GM19193 (cell line): ENCODE measurements at regions not wholly inside any gene's neighbourhood (a gene's known extent, or its start where the extent isn't known, plus 50 kb on each side); places are given as distances from the start of the nearest gene placed in this dataset.

Experiments used
- POLR2A ChIP-seq: IDR thresholded peaks from 4 replicates; pipeline ENCODE4 v1.6.1; 2011; ENCODE audit not compliant: insufficient read depth, insufficient read length; ENCODE audit errors: extremely low read depth

DNA sequence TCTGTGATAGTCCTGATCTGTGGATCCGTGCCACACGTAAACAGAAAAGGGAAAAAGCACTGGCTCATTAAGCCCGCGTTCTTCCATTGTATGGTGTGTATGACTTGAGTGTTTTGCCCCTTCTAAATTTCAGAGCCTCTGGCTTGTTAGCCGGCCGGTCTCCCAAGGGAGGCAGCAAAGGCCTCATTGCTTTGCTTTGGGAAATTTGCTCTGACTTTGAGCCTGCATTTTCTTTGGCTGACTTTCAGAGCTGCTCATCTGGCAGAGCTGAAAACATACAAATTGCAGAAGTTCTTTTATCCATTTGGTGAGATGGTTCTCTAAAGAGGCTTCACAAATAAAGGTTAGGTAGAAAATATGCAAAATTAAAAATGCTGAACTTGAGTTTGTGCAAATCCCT, 123.0 kb downstream of the UTRN start:
- no peak for TF ChIP-seq POLR2A

DNA sequence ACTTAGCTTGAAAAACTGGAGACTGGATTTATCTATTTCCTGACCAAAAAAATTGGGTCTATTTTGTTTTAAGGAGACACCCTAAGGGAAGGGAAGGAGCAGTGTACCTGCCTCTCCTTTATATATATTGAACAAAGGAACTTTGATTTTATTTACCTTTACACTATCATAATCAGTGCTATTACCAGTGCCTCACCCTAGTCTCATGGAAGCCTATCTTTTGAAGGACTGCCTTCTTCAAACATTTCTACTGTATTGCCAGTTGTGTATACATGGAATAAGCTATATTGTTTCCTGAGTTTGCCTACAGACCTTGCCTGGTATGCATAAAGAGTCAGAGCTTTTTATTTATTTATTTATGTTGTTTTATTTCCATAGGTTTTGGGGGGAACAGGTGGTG, 124.9 kb downstream of the UTRN start:
- no peak for TF ChIP-seq POLR2A

DNA sequence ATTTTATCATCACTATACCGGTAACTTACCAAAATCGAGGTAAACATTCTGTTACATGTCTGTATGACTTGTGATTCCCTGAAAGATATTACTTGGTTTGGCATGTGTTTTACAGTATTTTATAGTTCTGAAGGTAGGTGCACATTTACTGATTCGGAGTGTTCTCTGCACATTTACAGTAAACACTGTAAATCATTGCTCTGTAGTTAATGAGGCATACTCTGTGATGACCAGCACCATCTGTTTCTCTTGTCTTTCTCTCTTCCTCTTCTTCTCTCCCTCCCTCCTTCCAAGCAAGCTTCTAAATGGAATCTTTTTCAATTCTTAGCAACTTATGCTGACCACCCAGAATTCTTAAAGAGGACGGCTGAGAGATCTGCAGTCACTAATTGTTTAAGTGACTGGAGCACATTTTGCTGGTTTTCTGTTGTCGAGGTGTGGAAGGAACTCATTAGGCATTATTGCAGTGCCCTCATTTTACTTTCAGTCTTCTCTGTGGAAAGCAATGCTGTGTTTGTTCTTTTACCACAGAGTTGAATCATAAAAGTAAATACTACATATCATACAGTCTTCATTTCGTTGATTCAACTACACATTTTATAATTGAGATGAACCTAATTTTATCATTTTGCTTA, 126.5 kb downstream of the UTRN start:
- no peak for TF ChIP-seq POLR2A

DNA sequence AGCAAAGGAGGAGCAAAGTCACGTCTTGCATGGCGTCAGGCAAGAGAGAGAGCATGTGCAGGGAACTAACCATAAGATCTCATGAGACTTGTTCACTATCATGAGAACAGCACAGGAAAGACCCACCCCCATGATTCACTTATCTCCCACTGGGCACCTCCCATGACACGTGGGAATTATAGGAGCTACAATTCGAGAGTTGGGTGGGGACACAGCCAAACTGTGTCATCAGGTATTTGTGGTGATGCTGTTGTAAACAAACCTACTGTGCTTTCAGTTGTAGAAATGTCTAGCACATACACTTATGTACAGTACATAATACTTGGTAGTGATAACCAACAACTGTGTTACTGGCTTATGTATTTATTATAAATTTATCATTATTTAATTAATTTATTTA, 128.3 kb downstream of the UTRN start:
- TF ChIP-seq POLR2A, result no peak

DNA sequence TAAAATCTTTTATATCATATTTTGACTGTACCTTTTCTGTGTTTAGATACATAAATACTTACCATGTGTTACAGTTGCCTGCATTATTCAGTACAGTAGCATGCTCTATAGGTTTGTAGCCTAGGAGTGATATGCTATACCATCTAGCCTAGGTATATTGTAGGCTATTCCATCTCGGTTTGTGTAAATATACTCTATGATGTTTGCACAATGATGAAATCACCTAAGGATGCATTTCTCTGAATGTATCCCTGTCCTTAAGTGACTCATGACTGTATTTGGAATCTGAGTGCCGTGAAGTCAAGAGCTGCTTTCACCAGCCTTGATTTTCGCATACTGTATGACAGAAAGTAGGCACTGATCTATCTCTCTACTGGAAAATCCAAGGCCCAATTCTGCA, 129.9 kb downstream of the UTRN start:
- no peak for TF ChIP-seq POLR2A

DNA sequence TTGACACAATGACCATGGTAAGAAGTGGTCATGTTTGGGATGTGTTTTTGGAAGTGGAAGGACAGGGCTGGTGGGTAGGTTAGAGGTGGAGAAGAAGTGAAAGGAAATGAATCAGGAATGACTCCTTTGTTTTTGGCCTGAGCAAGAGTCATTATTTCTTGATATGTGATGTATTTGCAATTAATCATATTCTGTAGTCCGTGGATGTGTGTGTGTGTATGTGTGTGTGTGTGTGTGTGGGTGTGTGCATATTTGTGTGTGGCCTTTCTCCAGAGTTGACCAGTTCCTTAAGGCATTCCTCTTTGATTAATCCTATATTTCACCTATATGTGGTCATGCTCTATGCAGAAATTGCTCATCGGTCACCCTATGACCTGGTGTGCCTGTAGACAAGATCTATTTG, 130.7 kb downstream of the UTRN start:
- TF ChIP-seq POLR2A, result no peak

DNA sequence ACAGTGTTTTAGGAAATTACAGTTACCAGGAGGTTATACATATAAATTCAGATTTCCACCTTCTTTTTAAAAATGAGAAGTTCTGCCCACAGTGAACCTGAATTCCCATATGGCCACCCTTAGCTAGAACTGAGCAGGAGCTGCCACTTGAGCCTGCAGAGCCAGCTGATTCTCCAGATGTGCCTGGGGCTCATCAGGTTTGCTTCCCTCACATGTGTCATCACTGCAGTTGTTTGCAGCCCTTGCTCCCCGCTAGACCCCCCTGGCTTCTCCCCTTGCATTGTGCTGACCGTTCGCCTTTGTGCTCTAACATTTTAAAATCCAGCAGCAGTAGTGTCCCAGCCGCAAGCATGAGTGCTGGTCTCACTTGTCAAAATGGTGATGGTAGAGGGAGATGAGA, 131.1 kb downstream of the UTRN start:
- no peak for TF ChIP-seq POLR2A

DNA sequence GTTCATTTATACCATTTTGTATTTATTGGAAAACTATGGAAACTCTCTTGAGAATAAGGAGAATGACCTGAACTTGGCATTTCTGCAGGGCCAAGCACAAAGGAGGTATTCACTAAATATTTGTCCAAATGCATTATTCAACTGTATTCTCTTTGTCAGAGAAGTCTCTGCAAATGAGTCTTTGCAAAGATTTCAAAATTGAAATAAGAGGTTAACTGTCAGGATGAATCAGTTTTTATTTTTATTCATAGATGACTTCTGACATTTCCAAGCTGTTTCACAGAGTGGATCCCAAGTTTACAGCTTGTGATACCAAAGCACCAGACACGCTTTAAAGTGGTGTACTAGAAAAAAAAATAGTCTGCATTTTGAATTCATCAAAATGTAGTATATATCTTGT, 131.6 kb downstream of the UTRN start:
- TF ChIP-seq POLR2A, result no peak

DNA sequence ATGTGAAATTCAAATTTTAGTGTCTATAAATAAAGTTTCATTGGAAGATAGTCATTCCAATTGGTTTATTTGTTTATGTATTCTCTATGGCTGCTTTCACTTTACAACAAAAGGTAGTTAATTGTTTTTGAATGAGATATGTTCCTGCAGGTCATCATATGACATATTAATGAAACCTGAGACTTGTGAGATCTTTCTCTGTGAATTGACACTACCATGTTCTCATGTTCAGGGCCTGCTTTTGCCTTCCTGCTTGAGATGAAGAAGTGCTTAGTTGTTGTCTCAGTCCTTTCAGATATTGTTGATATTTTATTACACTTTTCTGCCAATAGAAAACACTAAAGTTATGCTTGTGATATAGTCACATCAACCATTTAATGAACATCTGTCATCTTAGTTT, 132.5 kb downstream of the UTRN start:
- TF ChIP-seq POLR2A, result no peak

DNA sequence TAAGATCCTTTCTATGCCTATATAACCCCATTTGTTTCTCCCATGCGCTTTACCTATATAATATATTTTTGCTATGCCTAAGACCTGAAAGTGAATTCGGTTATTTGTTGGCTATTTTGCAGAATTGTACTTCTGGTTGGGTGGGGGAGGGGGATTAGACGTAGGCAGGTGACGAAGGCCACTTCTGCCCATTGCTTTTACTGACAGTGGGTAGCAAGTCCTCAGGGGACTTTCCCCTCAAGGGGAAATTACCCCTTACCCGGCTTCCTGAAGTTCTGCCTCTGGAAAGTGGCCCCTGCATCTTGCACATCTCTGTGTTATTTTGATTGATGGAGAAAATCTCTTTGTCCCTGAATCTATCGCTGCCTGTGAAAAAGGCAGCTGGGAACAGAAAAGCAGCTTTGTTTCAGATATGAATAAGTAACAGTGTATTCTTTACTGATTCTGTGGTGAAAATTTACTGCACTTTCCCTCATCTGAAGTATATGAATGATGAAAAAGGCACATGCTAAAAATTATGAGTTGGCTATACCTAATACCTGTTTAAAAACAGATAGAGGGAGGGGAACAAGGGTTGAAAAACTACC, 133.9 kb downstream of the UTRN start:
- TF ChIP-seq POLR2A, result no peak

DNA sequence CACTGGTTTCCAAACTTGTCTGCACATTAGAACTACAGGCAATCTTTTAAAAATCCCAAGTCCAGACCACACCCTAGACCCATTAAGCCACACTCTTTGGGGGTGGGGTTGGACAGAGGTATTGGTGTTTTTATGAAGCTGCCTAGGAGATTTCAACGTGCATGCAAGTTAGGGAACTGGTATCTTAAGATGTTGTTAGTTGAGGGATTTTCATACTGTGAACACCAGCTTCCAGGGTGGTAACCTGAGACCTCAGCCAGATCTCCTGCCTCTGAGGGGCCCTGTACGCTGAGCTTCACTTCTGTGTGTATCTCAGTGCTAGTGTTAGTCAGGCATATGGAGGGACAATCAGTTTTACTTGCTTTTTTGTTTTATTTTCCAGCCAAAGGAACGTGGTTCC, 138.0 kb downstream of the UTRN start:
- TF ChIP-seq POLR2A, result no peak

DNA sequence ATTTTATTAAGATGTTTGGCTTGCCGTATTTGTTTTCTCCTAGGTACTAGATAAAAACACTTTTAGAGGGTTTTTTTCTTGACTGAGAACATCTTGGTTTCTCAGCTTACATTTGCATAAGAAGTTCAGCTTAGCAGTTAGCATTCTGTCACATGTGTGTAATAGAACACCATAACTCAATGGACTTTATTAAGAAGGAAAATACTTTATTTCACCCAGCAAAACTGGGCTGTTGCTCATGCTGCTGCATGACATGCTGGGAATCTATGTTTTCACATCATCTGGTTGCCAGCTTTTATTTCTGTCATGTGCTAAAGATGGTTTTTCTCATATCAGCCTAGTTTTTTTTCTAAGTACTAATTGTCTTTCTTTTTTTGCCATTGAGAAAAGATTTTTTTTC, 144.6 kb downstream of the UTRN start:
- no peak for TF ChIP-seq POLR2A

DNA sequence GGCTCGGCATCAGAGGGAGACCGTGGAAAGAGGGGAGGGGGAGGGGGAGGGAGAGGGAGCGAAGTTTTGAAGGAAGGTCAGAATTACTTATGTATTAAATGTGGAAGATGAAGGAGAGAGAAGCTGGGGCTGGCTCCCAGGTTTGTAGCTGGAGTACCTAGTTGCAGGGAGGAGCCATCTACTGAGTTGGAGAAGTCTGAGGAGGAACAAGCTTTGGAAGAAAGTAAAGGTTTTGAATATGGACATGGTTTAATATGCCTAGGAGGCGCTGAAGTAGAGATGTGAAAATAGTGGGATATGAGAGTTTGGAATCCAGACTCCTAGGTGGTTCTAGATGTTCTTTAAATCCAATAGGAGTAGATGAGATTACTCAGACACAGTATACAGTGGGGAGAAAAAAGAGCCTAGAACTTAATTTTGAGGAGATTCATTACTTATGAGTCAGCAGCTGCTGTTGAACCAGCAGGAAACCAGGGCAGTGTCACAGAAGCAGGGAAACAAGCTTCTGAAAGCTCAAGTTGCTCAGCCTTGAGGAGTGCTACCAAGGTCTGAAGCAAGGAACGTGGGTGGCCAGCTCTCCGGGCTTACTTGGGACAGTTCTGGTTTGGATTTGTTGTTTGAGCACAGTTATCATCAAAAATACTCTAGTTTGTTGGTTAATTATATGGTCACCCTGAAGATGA, 149.3 kb downstream of the UTRN start:
- no peak for TF ChIP-seq POLR2A

DNA sequence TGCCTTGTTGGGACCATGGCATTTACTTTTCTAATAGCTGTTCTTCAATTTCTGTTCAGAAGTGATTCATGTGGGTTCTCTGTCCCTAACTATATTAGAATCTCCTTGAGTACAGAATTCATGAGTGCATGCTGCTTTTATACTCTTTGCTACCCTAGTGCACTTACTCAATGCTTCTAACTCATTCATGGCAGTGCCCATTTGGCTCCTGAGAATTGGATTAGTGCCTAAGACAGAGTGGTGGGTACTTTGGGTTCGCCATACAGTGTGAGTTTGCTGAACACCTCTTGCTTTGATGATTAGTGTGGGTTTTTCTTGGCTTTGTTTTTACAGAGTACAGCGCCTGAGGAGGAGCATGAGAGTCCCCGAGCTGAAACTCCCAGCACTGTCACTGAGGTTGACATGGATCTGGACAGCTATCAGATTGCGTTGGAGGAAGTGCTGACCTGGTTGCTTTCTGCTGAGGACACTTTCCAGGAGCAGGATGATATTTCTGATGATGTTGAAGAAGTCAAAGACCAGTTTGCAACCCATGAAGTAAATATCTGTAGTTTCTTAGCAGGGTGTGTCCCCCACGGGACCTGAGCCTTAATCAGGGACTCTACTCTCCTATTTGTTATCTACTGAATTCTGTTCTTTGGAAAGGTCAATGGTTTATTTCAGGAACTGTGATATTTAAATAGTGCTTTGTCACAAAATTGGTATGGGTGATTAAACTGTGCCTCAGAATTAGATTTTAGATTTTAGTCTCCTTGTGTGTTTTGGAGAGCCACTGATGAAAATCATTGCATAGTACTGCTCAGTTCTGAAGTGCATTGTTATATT, 150.7 kb downstream of the UTRN start:
- no peak for TF ChIP-seq POLR2A

DNA sequence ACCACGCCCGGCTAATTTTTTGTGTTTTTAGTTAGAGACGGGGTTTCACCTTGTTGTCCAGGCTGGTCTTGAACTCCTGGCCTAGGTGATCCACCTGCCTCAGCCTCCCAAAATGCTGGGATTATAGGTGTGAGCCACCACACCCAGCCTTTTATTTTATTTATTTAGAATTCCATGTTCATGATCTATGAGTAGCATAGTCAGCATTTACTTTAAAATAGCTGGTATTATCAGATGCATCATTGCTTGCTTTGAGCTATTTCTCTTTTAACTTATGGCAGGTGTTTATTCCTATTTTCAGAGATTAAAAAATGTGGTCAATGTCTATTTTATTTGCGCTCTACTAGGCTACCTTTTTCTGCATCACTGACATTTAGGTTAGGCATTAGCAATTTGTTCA, 152.0 kb downstream of the UTRN start:
- TF ChIP-seq POLR2A, result no peak
